Cardiac septum (tissue), 1 donor: ENCODE measurements at regions not wholly inside any gene's neighbourhood (a gene's known extent, or its start where the extent isn't known, plus 50 kb on each side); places are given as distances from the start of the nearest gene placed in this dataset.

Experiments
- DNase-seq: peaks from one replicate; pipeline ENCODE4 v3.0.0-alpha.2; 2020; ENCODE audit warnings: low spot score
- intact Hi-C: fragments of 100-400 bp; cut with DNase I; formaldehyde crosslinking; loops from one replicate; pipeline ENCODE4 v1.14.0; 2022
- donor health status: DM: no; HTN: no; CAD: no.

DNA sequence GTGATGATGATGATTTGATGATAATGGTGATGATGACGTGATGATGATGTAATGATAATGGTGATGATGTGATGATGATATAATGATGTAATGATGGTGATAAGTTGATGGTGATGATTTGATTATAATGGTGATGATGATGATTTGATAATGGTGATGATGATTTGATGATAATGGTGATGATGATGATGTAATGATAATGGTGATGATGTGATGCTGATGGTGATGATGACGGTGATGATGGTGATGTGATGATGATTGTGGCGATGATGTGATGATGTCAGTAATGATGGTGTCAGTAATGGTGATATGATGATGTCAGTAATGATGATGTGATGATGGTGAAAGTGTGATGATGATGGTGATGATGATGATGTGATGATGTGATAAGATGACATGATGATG is 613.4 kb downstream of the AACS start:
- intact Hi-C loops: no loop called here

DNA sequence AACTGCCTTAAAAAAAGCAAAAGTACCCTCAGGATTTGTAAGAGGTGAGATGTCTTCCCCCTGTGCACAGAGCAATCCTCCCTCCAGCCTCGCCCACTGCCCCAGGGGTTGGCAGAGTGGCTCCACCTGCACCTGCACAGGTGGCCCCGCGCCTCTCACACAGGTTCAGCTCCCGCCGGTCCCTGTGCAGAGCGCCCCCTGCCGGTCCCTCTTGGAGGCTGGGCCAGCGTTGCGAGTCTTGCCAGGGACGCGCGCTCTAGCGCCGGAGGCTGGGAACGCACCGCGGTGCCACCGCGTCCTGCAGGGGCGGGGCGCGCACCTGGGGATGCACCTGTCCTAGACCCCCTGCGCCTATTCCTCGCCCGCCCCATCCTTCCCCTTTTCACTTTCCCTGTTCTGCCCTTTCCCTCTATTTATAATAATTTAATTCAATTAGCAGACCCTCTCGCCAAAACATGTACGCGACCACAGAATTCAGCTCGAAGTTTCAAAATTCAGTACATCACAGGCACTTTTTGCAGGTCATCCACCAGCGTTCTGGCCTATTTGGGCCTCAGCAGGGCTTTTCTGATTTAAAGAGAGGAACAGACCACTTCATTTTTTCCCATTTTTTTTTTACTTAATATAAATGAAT is 618.6 kb downstream of the AACS start:
- no peak for DNase-seq
- intact Hi-C loops: no loop called here

More for the DNA sequence above, 613.4 kb downstream of the AACS start:
- no peak for DNase-seq

DNA sequence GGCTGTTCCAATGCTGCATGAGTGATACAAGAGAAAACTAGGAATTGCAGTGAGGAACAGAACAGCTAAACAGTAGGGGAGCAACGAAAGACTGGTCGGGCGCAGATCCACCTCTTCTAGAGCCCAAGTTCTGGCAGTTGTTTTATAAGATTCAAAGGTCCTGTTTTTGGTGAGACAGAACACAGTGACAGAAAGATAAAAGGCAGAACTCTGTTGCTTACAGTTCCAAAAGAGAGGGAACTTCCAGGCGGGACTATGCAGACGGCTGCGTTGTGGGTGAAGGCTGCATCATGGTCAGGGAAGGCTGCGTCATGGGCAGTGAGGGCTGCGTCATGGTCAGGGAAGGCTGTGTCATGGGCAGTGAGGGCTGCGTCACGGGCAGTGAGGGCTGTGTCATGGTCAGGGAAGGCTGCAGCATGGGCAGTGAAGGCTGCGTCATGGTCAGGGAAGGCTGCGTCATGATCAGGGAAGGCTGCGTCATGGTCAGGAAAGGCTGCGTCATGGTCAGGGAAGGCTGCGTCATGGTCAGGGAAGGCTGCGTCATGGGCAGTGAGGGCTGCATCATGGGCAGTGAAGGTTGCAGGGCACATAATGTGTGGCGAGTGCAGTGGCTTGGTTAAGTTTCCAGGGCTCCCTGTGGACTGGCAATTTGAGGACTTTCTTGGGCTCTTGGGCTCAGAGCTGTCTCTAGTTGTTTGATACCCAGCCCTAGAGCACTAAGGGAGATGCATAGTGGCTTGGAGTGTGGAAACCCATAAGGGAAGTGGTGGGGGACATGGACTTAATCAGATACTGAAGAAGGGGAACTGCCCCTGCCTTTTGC is 619.9 kb downstream of the AACS start:
- DNase-seq: no peak
- intact Hi-C loops: no loop called here

DNA sequence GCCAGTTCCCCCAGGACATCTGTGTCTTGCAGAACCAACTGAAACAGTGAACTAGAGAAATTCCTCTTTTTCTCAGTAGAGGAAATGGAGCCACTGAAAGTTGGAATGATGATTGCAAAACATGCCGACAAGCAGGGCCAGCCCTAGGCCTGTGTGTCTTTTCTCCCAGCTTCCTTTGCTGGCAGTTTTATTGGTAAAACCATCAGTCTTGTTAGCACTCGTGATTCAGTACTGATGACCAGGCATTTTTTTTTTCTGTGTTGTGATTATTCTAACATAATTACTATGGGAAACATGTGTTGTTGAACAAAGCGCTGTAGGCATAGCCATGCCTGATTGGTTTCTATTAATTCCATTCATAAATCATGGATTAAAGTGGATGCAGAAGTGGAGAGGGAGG is 620.7 kb downstream of the AACS start:
- DNase-seq: no peak
- intact Hi-C loops: no loop called here

DNA sequence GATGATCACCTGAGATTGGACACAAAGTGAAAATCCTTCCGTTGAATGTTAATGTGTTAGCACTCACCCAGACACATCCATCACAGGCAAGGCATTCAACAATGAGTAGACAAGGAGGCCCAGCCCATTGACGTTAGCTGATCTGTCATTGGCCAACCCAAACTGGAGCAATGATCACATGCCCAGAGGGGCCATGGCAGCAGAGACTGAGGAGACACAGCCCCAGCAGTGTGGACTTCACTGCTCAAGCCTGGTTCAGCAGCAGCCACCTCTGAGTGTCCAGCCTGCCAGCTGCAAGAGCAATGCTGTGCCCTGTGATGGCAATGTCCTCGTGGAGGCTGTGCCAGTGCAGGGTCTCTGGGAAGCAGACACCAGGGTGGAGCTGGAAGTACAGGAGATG is 622.2 kb downstream of the AACS start:
- intact Hi-C loops: no loop called here
- no peak for DNase-seq

DNA sequence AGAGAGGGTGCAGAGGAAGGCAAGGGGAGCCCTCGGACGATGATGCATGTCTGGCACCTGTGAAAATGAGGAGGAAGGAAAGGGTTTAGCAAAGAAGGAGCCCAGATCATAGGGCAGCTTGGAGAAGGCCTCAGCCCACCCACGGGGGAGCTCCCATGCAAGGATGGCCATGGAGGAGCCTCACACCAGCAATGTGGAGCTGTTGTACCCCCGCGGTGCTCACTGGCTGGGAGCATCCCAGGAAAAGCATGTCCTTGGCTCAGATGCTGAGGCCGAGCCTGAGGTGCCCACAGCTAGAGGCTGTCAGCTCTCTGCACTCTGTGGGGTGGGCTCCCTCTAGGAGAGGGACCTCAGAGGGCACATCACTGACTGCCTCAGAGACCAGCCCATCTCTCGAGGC is 622.6 kb downstream of the AACS start:
- intact Hi-C loops: no loop called here
- no peak for DNase-seq

DNA sequence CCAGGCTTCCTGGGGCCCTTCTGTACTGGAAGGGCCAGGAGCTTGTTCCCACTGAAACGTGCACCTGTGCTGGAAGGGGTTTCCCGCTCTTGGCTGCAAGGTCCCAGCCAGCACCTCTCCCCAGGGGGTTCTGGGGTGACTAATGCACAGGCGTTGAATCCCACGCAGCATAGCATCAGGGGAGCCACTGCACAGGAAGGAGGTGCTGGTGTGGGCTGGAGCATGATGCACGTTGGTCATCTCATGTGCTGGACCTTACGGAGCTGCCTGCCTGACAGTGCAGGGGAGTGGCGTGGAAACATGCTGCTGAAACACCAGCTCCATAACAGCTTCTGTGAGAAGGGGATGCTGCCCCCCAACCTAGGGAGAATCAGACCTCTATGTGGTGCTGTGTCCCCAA is 623.0 kb downstream of the AACS start:
- intact Hi-C loops: no loop called here
- no peak for DNase-seq

DNA sequence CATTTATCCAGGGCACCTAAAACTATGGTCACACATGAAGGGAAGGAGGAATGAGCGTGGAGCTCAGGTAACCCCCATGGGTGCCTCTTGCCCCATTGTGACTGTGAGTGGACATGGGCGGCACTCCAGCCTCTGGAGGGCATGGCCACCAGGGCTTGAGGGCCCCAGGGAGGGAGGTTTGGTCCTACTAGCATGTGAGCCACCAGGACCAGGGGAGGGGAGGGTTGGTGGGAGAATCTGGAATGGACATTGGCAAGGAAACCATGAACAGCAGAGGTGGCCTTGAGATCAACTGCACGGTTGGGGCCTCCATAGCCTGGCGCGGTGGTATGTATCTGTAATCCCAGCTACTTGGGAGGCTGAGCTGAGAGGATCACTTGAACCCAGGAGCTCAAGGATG is 623.6 kb downstream of the AACS start:
- no peak for DNase-seq
- intact Hi-C loops: no loop called here

DNA sequence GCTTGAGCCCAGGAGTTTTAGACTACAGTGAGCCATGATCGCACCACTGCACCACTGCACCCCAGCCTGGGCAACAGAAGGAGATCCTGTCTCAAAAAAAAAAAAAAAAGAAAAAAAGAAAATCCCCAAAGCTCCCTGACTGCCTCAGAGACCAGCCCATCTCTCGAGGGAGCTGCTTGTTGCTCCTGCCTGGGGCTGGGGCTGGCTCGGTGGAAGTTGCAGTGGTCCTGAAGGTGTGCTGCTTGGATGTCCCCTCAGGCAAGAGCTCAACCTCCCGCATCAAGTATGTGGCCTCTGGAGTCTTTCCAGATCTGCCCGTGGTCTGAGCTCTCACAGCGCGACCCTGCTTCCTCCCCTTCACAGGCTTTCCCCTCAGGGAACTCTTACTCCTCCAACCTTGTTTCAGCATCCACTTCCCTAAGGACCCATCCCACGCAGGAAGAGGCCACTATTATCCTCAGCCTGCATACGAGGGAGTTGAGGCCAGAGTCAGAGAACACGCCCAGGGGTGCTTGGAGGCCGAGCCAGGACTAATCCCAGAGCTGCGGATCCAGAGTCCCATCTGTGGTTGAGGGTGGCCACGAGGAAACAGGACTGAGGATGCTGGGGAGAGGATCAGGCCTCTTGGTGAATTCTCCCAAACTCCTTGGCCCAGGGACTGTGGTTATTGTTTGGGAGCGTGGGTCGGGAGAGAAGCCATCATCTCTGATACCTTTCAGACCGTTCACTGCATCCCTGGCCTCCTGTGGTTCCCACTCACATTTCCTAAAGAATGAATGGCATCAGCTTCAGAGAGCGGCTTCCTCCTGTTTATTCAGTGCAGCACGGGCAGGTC is 624.6 kb downstream of the AACS start:
- DNase-seq: no peak
- intact Hi-C loops: no loop called here

DNA sequence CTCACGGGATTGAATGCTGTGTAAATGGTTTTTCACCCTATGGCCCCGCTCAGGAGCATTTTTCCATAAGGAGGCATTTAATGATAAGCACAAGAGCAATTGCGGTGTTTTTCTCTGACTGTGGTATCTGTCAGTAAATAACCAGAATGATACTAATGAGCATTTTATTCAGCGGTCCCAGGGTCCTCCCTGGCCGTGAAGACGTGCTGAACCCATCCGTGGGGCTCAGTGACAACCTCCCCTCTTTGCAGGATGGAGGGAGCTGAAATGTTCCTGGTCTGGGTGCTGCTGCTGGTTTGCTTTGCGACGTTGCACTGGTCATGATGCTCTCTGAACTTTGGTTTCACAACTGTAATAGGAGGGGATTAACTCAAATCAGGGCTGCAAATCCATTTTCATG is 625.6 kb downstream of the AACS start:
- no peak for DNase-seq
- intact Hi-C loops: no loop called here

DNA sequence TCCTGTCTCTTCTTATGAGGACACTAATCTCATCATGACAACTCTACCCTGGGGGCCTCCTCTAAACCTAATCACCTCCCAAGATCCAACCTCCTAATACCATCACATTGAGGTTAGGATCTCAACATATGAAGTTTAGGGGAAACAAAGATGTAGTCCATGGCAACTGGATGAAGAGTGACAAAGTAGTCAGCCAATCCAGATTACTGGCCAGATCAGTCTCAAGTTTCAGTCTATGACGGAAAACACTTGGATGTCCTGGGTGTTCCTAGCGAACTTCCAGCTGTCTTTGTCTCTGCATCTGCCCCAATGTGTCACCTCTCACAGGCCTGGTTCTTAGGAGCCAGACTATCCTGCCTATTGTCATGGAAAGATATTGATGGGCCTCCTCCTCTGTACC is 630.8 kb downstream of the AACS start:
- DNase-seq: no peak
- intact Hi-C loops: no loop called here

DNA sequence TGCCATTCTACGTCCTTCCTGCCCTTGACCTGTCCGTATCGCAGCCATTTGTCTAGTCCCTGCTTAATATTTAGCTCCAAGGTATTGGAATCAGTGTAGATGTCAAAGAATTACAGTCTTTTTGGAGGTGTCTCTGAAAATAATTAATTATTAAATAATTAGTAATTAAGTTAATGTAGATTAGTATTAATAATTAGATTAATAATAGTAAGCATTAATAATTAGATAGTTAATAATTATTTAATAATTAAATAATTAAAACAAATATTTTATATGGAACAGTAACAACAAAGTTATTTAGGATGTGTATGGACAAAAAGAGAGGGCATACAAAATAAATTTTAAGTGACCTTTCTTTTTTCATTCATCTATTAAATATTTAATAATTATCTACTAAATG is 639.6 kb downstream of the AACS start:
- no peak for DNase-seq
- intact Hi-C loops: no loop called here

DNA sequence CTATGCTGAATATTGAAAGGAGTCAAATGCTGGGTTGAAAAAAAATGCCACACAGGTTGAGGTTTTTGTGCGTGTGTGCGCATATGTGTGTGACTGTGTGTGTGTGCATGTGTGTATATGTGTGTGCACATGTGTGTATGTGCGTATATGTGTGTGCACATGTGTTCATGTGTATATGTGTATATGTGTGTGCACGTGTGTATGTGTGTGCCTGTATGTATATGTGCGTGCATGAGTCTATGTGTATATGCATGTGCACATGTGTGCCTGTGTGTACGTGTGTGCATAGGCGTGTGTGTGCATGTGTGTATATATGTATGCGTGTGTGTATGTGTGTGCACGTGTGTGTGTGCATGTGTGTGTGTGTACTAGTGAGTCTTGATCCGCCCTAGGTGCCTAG is 655.7 kb downstream of the AACS start:
- no peak for DNase-seq
- intact Hi-C loops: no loop called here

DNA sequence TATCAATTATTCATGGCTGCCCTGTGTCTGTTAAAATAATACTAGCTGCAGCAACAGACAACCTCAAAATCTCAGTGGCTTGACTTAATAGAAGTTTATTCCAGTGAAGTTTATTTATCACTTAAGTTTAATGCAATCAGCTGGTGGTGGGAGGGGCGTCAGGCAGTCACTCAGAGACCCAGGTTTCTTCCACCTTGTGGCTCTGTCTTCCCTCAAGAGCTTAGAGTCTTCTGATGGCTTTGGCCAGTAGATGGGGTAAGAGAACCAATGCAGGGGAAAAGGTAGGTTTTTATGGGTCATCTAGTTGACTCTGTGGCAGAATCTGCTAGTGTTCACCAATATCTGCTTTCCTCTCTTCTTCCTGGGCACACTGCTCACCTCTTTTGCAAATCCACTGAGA is 668.9 kb downstream of the AACS start:
- no peak for DNase-seq
- intact Hi-C loops: no loop called here

DNA sequence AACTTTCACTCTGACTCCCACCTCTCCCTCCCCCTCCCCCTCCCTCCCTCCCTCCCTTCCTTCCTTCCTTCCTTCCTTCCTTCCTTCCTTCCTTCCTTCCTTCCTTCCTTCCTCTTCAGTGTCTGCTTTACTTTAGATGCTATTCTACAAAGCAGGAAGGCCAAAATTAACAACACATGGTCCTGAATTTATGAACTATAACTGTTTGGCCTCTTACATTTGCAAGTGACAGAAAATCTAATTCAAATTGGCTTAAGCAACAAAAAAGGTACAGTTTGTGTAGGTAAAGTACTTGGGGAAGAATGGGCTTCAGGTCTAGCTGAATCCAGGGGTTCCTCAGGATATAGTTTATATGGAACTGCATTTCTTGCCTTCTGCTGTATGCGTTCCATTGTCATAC is 673.0 kb downstream of the AACS start:
- intact Hi-C loops: no loop called here
- no peak for DNase-seq

DNA sequence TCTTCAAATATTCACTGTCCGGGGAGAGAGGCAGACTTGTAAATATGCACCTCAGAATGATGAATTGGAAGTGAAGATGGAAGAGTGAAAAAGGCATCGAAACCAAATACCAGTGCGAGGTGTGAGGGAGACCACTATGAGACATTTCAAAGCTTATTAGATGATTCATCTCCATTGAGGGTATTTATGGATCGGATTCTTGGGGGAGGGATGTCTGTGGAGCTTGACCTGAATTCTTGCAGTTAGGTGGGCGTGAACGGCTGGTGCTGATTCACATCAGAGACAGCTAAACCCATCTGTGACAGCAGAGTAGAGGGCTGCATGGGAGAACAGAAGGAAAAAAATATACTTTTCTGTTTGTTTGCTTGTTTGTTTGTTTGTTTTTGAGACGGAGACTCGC is 677.2 kb downstream of the AACS start:
- no peak for DNase-seq
- intact Hi-C loops: no loop called here

DNA sequence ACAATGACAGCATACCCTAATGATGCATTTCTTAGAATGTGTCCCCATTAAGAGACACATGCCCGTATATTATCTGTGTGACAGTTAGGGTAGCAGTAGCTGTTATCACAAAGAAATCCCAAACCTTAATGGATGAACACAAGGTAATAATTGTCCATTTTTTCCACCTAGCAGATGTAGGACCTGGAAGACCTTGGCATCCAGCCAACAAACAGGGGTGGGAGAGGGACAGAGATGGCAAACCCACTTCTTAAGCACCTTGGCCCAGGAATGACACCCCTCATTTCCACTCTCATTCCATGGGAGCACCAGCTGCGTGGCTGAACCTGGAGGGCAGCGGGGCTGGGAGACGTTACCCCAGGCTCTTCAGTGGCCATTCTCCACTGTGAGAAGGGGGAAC is 679.0 kb downstream of the AACS start:
- intact Hi-C loops: no loop called here

DNA sequence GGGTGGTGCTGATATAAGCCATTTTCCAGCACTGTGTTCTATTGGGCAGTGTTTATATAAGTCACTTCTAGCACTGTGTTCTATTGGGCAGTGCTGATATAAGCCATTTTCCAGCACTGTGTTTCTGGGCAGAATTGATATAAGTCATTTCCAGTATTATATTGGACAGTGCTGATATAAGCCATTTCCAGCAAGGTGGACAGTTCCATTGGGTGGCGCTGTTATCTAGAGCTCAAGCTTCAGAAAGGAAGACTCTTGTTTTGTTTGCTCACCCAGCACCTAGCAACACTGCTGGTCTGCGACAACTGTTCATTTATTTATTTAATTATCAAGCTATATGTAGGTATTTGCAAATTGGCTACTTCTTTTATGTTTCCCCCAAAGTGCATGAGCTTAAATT is 690.3 kb downstream of the AACS start:
- intact Hi-C loops: no loop called here
- DNase-seq: no peak

More for the DNA sequence above, 679.0 kb downstream of the AACS start:
- no peak for DNase-seq

DNA sequence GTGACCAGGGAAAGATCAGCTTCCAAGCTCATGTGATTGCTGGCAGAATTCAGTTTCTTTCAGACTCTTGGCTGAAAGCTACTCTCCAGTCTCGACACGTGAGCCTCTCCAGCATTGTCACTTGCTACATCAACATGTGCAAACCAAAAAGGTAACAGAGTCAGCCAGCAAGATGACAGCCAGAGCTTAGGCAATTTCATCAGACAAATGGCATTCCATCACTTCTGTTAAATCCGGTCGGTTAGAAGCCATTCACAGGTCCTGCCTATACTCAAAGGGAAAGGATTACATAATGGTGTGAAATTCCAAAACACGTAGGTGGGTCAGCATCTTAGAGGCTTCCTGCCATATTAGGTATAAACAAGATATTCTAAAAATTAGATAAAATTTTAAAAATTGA is 700.9 kb downstream of the AACS start:
- intact Hi-C loops: no loop called here
- DNase-seq: no peak

DNA sequence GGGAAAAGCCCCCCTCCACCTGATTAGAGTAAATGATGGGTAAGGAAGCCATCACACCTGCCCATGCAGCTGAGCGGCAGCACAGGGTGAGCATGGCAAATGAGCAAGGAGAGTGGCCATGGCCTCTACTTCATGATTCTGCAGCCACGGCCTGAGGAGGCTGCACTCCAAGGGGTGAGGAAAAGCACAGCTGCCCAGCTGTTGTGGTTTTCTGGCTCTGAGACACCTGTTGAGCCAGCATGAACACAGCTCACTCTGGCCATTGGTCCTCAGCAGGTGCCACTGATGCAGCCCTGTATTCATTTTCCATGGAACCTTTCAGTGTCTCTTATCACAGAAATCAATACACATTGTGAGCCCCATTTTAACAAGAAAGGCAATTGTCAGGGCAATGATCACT is 707.2 kb downstream of the AACS start:
- intact Hi-C loops: no loop called here
- no peak for DNase-seq
